GM10248 (cell line): ENCODE measurements at regions not wholly inside any gene's neighbourhood (a gene's known extent, or its start where the extent isn't known, plus 50 kb on each side); places are given as distances from the start of the nearest gene placed in this dataset.

Experiments
- CTCF ChIA-PET: fragments of 300-600 bp; sonication (Branson Sonifier 250); formaldehyde crosslinking; extraction: SDS; loops from one replicate; lab custom pipeline; 2021; ENCODE audit warnings: antibody characterized with exemption; lab: Yijun Ruan, JAX
- POLR2A ChIA-PET: fragments of 350-650 bp; sonication (Branson Sonifier 250); formaldehyde crosslinking; extraction: SDS; loops from one replicate; lab custom pipeline; 2020; ENCODE audit warnings: antibody characterized with exemption; lab: Yijun Ruan, JAX
- DNase-seq: peaks from one replicate; pipeline ENCODE4 v3.0.0; 2012; ENCODE audit errors: extremely low spot score
- CTCF ChIP-seq: IDR thresholded peaks from 2 replicates; pipeline ENCODE4 v1.5.1; 2012; ENCODE audit warnings: mild to moderate bottlenecking, low read depth; ENCODE audit errors: extremely low read depth, missing control alignments, control extremely low read depth

GRCh38 chr12:74227846-74228545, 309.6 kb upstream of the ATXN7L3B start:
- no peak for DNase-seq
- POLR2A ChIA-PET, result no interaction called here
- TF ChIP-seq CTCF, result no peak
- CTCF ChIA-PET, result interaction anchor here (1.2 kb wide), 1 partner anchor 11 kb away, joined by 3 read pairs; no protein-coding TSS in a partner anchor

GRCh38 chr12:74229671-74230070, 308.0 kb upstream of the ATXN7L3B start:
- ChIA-PET POLR2A (no interaction called here), CTCF (no interaction called here)
- no peak for TF ChIP-seq CTCF
- DNase-seq, result no peak

- no peak for DNase-seq
- ChIA-PET POLR2A (no interaction called here), CTCF (no interaction called here)
- TF ChIP-seq CTCF, result no peak
These were observed 302.3 kb upstream of the ATXN7L3B start for GRCh38 chr12:74235342-74235741.

DNA sequence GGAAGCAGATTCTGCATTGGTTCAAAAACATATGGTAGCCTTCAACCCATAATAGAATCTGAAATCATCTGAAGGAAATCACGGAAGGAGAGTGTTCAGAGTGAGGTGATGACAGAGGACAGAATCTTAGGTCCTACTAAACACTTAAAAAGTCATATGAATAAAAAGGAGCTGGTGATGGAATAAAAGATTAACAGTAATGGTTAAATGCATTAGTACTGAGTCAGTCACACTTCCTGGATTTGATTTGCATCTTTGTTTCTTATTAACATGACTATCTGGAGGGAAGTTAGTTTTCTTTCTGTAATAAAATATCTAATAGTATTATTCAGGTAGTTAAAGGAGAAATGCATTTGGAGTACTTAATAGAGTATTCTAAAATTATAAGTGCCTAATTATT, 296.3 kb upstream of the ATXN7L3B start:
- ChIA-PET POLR2A (no interaction called here), CTCF (interaction anchor here (1.2 kb wide), 1 partner anchor 11 kb away, joined by 3 read pairs; no protein-coding TSS in a partner anchor)
- DNase-seq, result no peak
- TF ChIP-seq CTCF, result no peak

DNA sequence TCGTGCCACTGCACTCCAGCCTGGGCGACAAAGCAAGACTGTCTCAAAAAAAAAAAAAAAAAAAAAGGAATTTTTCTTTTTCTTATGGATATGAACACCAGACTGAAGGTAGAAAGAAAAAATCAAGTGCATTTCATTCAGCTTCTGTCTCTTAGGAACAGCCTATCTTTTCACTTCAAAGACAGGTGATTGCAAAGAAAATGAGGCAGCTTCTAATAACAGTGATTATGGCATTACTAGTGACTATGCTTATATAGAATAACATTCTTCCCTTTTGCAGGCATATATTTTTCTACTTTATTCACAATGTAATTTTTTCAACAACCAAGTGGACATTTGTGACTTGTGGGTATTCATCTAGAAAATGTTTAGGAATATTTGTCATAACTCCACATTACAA, 295.5 kb upstream of the ATXN7L3B start:
- ChIA-PET POLR2A (no interaction called here), CTCF (no interaction called here)
- no peak for TF ChIP-seq CTCF
- no peak for DNase-seq

GRCh38 chr12:74245458-74245857, 292.2 kb upstream of the ATXN7L3B start:
- POLR2A ChIA-PET, result no interaction called here
- no peak for DNase-seq
- no peak for TF ChIP-seq CTCF
- CTCF ChIA-PET, result no interaction called here
